ENCODE measurements at regions not wholly inside any gene's neighbourhood (a gene's known extent, or its start where the extent isn't known, plus 50 kb on each side); places are given as distances from the start of the nearest gene placed in this dataset.
A peak's percentile ranks its signal among the peaks of the same experiment; 100 is the strongest.

GRCh38 chr4:18869166-18869565 lies 847.6 kb upstream of the LCORL start:
- DNase-seq (ENCODE audit: low read depth, low spot score): no peak
- Mint-ChIP-seq H3K4me3 (no peak overlapping the region), H3K36me3 (ENCODE audit: low read depth) (no peaks in the 10 kb centered on the region), H3K27me3 (ENCODE audit: low read depth) (no peaks in the 10 kb centered on the region), H3K4me1 (no peaks in the 10 kb centered on the region), H3K27ac (ENCODE audit: unreplicated experiment) (no peak overlapping the region), H3K9me3 (peaks cover 2% of the 10 kb centered on the region)
- TF ChIP-seq, protein P1, sequence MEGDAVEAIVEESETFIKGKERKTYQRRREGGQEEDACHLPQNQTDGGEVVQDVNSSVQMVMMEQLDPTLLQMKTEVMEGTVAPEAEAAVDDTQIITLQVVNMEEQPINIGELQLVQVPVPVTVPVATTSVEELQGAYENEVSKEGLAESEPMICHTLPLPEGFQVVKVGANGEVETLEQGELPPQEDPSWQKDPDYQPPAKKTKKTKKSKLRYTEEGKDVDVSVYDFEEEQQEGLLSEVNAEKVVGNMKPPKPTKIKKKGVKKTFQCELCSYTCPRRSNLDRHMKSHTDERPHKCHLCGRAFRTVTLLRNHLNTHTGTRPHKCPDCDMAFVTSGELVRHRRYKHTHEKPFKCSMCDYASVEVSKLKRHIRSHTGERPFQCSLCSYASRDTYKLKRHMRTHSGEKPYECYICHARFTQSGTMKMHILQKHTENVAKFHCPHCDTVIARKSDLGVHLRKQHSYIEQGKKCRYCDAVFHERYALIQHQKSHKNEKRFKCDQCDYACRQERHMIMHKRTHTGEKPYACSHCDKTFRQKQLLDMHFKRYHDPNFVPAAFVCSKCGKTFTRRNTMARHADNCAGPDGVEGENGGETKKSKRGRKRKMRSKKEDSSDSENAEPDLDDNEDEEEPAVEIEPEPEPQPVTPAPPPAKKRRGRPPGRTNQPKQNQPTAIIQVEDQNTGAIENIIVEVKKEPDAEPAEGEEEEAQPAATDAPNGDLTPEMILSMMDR (conservative IDR thresholded peaks at IDR 0.05): no peak

- Mint-ChIP-seq H3K36me3 (ENCODE audit: low read depth) (no peaks in the 10 kb centered on the region), H3K9me3 (no peaks in the 10 kb centered on the region), H3K4me3 (no peak overlapping the region), H3K4me1 (peaks cover 10% of the 10 kb centered on the region), H3K27ac (ENCODE audit: unreplicated experiment) (no peak overlapping the region), H3K27me3 (ENCODE audit: low read depth) (no peaks in the 10 kb centered on the region)
- TF ChIP-seq, protein P1 (conservative IDR thresholded peaks at IDR 0.05): no peak
- no peak for DNase-seq (ENCODE audit: low read depth, low spot score)
Measured at GRCh38 chr4:18860836-18861530, 839.4 kb upstream of the LCORL start.

GRCh38 chr4:18859468-18859867 lies 837.9 kb upstream of the LCORL start:
- TF ChIP-seq, protein P1 (conservative IDR thresholded peaks at IDR 0.05): no peak
- Mint-ChIP-seq H3K9me3 (no peaks in the 10 kb centered on the region), H3K4me3 (no peak overlapping the region), H3K4me1 (peaks cover 10% of the 10 kb centered on the region), H3K36me3 (ENCODE audit: low read depth) (no peaks in the 10 kb centered on the region), H3K27me3 (ENCODE audit: low read depth) (no peaks in the 10 kb centered on the region), H3K27ac (ENCODE audit: unreplicated experiment) (peak overlapping the region; percentile 79)
- no peak for DNase-seq (ENCODE audit: low read depth, low spot score)

DNA sequence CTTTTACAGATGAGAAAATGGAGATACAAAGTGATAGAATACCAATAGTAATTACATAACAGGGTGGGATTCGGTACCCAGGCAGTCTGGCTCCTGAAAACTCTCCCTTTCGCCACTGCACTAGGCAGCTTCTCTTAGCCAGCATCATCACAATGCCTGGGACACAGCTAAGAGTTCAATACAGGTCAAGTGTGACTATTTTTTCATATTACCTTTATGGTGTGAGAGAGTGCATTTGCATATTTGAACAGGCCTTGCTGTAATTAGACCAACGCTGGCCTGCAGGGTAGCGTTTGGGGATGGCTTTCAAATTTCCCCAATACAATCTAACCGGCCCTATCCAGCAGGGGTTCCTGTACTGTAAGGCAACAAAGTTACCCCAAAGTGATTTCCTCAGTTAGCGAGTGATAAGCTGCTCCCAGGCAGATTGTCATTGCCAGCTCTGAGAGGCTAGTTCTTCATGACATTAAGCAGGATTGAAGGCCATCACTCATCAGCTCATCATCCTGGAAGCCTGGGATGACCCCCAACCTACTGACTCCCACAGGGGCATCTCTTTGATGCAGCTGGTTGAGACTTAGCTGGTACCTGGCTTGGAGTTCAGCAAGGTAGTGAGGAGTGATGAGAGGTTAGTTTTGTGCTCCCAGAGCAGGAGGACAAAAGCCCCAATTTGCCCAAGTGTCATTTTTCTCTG lies 836.8 kb upstream of the LCORL start:
- Mint-ChIP-seq H3K9me3 (no peaks in the 10 kb centered on the region), H3K27ac (ENCODE audit: unreplicated experiment) (no peak overlapping the region), H3K4me3 (no peak overlapping the region), H3K27me3 (ENCODE audit: low read depth) (no peaks in the 10 kb centered on the region), H3K4me1 (peaks cover 10% of the 10 kb centered on the region), H3K36me3 (ENCODE audit: low read depth) (no peaks in the 10 kb centered on the region)
- no peak for DNase-seq (ENCODE audit: low read depth, low spot score)
- TF ChIP-seq, protein P1 (conservative IDR thresholded peaks at IDR 0.05): no peak

- Mint-ChIP-seq H3K9me3 (peaks cover 8% of the 10 kb centered on the region), H3K36me3 (ENCODE audit: low read depth) (no peaks in the 10 kb centered on the region), H3K27ac (ENCODE audit: unreplicated experiment) (no peak overlapping the region), H3K4me1 (no peaks in the 10 kb centered on the region), H3K27me3 (ENCODE audit: low read depth) (no peaks in the 10 kb centered on the region), H3K4me3 (no peak overlapping the region)
- TF ChIP-seq, protein P1 (conservative IDR thresholded peaks at IDR 0.05): no peak
- no peak for DNase-seq (ENCODE audit: low read depth, low spot score)
Measured at GRCh38 chr4:18850867-18851266, 829.3 kb upstream of the LCORL start.
